GM19023 (cell line): ENCODE measurements at regions not wholly inside any gene's neighbourhood (a gene's known extent, or its start where the extent isn't known, plus 50 kb on each side); places are given as distances from the start of the nearest gene placed in this dataset.
"Not testable (repeated sequence)": the region's sequence is repeated elsewhere in the genome, so short reads cannot be mapped to it uniquely, and the experiment has no call there.

Source experiments
- ATAC-seq: cut with Tn5 transposase; IDR thresholded peaks from one replicate; pipeline ENCODE4 v1.9.1; 2021; ENCODE audit warnings: mild to moderate bottlenecking, moderate library complexity; ENCODE audit not compliant: unreplicated experiment

- no peak for ATAC-seq
Observed at GRCh38 chr12:124214574-124214973, 80.3 kb upstream of the RFLNA start.

DNA sequence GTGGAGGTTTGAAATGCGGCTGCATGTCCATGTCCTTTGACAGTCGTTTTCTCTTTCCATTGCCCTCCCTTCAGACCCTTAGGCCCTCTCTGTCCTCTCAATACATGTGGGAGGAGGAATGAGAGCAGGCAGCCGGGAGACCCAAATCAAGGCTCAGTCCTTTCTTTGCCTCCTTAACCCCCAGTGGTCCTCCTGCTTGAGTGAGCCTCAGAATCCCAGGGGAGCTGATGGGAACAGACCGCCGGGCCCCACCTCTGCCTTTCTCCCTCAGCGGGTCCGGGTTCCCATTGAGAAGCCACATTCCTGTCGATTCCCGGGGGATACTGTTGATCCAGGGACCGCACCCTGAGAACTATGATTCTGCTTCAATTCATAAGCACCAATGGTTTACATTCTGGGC lies 77.9 kb upstream of the RFLNA start:
- no peak for ATAC-seq

GRCh38 chr12:124217508-124218242 lies 77.2 kb upstream of the RFLNA start:
- ATAC-seq = no peak

DNA sequence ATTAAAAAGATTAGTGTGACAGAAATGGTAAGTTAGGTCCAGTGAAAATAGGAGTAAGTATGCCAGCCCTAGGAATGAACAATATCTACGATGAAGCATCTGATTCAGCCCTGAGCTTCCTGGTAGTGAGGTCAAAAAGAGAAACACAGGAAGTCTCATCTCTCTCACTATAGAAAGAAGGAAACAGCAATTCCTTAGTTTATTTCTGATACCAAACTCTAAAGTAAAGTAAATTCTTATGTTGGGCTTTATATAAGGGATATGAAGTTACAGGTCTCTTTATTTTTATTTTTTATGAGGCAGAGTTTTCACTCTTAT lies 76.7 kb upstream of the RFLNA start:
- no peak for ATAC-seq

DNA sequence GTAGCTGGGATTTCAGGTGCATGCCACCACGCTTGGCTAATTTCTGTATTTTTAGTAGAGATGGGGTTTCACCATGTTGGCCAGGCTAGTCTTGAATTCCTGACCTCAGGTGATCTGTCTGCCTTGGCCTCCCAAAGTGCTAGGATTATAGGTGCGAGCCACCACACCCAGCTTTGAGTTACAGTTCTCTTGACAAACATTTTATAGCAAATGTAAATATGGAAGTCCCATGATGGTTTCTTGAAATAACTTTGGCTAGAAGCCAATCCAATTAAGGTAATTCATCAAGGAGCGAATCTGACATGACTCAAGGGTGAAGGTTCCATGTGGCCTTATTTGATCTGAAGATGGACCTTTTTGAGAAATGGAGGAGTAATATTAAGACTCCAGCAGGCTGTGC lies 76.2 kb upstream of the RFLNA start:
- ATAC-seq = not testable (repeated sequence)

GRCh38 chr12:124222368-124223245 lies 72.3 kb upstream of the RFLNA start:
- no peak for ATAC-seq

DNA sequence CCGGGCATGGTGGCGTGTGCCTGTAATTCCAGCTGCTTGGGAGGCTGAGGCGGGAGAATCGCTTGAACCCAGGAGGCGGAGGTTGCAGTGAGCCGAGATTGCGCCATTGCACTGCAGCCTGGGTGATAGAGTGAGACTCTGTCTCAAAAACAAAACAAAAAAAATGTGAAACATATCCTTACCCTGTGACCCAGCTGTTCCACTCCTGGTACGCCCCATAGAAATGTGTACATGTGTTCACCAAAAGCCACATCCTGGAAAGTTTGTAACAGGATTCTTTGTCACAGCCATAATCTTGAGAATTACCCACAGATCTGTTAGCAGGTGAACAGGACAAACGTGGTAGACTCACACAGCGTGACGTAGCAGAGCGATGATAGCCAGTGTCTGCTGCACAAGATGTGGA lies 71.2 kb upstream of the RFLNA start:
- ATAC-seq = not testable (repeated sequence)

DNA sequence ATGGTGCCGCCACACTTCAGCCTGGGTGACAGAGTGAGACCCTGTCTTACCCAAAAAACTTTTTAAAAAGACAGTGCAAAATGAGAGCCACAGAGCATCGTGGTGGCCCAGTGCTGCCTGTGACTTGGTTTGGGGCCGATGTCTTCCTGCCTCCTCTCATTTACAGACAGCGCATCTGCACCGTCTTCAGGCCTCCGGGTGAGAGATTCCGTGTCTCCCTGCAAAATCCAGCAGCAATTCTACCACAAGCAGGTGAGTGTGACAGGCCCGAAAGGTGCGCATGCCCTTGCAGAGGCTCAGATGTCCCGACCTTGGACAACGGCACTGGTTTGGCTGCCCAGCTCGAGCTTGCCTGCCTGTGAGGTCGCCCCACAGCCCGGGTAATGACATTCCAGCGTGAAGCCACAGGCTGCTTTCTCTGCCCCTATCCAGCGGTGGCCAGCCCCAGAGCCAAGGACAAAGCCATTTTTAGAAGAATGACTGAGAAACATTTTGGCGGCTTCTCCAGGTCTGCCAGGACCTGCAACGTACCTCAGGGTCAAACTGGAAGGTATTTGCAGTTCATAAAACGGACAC lies 70.3 kb upstream of the RFLNA start:
- ATAC-seq = no peak

GRCh38 chr12:124225730-124226129 lies 69.2 kb upstream of the RFLNA start:
- ATAC-seq = no peak

DNA sequence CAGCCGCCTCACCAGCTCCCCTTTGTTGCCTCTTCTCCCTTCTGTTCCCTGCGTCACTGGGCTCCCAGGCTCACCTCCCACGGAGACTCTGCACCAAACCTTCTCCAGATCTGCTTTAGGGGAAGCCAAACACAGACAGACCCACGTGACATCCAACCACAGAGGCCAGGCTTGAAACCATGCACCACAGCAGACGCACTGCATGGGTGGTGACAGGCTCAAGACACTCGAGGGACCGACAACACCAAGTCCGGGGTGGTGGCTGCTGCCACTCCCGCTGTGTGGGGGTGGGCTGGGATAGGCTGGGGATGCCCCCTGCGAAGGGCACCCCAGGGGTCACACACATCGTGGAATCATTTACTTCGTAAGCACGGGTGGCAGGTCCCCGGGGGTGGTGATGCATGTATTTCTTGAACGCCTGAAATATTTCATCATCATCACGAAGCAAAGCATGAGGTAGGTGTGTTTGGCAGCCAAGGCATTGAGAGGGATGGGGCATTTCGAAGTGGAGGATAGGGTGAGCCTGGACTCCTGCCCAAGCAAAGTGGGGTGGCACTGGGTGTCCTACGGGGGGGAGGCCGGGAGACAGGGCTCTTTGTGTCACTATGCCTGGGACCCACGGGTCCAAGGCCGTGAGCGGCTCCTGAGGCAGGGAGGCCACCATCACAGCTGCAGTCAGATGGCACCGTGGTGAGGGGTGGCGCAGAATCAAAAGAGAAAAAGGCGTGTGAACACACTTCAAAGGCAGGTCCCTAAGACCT lies 66.8 kb upstream of the RFLNA start:
- ATAC-seq = no peak

DNA sequence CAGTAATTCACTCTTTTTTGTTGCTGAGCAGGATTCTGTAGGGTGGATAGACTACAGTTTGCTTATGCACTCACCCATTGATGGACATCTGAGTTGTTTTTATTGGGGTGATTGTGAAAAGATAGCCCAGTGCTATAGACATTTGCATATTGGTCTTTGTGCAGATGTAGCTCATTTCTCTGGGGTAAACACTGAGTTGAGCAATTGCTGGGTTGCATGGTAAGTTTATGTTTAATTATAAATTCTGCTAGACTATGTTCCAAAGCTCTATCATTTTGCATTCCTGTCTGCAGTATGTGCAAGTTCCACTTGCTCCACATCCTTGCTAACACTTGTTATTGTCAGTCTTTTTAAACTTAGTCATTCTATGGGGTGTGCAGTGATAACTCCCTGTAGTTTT lies 65.4 kb upstream of the RFLNA start:
- no peak for ATAC-seq

DNA sequence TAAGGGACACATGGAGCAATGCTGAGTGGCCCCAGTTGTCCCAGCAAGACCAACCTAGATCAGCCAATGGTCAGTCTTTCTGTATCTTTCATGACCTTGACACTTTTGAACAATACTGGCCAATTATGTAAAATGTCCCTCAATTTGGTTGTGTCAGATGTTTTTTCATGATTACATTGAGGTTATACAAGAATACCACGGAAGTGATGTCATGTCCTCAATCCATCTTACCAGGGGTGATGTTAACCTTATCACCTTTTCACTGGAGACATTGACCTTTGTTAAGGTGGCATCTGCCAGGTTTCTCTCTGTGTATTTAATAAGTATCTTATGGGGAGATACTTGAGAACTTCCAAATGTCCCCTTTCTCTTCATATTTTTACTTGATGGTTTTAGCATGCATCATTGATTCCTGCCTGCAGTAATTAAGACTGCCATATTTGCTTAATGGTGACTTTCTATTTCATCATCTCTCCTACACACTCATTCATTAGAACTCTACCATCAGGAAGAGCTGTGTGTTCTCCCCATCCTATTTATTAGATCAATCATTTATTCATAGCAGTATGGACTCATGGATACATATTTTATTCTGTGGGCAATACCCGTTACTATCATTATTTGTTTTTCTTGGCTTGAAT lies 64.7 kb upstream of the RFLNA start:
- no peak for ATAC-seq

- no peak for ATAC-seq
Observed at GRCh38 chr12:124230789-124231188, 64.1 kb upstream of the RFLNA start.

- ATAC-seq = no peak
Observed at GRCh38 chr12:124231980-124232653, 62.8 kb upstream of the RFLNA start.

- no peak for ATAC-seq
Observed at GRCh38 chr12:124232654-124232987, 62.3 kb upstream of the RFLNA start.

- ATAC-seq = no peak
Observed at GRCh38 chr12:124233041-124233796, 61.7 kb upstream of the RFLNA start.

DNA sequence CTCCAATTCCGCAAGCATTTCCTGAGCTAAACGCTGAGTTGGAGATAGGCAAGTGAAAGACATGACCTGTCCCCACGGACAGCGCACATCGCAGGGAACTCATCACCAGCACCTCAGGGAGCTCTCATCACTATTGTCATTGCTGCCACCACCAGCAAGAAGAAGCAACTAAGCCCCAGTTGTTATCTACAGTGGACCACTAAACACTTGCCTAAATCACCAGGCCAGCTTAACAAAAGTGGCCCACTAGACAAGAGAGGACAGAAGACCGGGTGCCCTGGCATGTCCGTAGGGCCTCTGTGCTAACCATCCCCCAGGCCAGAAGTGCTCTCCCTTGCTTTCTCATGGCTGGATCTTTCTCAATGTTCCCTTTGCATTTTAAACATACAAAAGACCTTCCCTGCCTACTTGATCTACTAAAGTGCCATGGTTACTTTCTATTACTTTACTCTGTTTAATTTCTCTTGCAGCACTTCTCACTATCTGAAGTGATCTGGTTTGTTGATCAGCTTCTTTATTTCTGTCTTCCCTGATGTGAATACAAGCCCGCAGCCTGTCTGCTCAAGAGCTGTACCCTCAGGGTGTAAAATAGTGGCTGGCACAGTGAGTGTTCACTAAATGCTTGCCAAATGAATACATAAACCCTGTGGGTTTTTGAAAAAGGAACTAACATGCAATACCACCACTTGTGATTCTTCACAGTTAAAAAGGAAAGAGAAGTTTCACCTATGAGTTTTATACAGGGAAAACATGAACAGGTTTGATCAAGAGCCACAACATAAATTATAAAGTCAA lies 60.9 kb upstream of the RFLNA start:
- ATAC-seq = no peak

DNA sequence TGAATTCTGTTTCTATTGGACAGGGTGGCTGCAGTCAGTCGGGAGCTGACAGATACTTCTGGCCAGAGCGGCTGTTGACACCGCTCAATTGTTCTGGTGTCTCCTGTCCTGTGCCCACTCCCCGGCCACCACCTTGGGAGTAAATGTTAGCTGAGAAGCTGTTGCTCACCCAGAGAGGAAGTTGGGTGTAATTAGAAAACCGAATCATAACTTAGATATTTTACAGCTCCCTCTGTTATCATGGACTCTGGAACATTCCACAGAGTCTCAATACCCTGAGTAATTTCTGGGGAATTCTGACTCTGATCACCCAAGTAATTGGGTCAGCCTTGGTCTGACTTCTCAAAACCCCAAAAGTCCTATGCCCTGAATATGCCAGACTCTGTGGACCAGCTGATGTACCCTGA lies 58.3 kb upstream of the RFLNA start:
- ATAC-seq = no peak

GRCh38 chr12:124238886-124239285 lies 56.0 kb upstream of the RFLNA start:
- ATAC-seq = no peak
